WI38 (cell line): ENCODE measurements at regions not wholly inside any gene's neighbourhood (a gene's known extent, or its start where the extent isn't known, plus 50 kb on each side); places are given as distances from the start of the nearest gene placed in this dataset.

ENCODE experiments used
- H3K4me3 ChIP-seq: 2 replicates; pipeline ENCODE4 v1.5.1; 2011; ENCODE audit warnings: low read depth, mild to moderate bottlenecking, control low read depth, low read length
- CTCF ChIP-seq: IDR thresholded peaks from 2 replicates; pipeline ENCODE4 v1.5.1; 2012; ENCODE audit warnings: low read depth, mild to moderate bottlenecking, control low read depth, low read length

GRCh38 chr2:206220997-206221396 lies 53.5 kb upstream of the ZDBF2 start:
- H3K4me3 ChIP-seq, result no peak overlapping the region
- TF ChIP-seq CTCF, result no peak
